Left lung (tissue), 4 donors: ENCODE measurements at regions not wholly inside any gene's neighbourhood (a gene's known extent, or its start where the extent isn't known, plus 50 kb on each side); places are given as distances from the start of the nearest gene placed in this dataset.

Experiments used
- ATAC-seq: fragments of 200-7000 bp; cut with Tn5 transposase; one replicate; pipeline ENCODE4 v1.9.1; 2020; ENCODE audit warnings: moderate library complexity
- DNase-seq, 4 donors: peaks; one replicate each; pipeline ENCODE4 v3.0.0-alpha.2; 2013 to 2020
- H3K27ac ChIP-seq, 2 donors: fragments of 200-600 bp; sonication (generic) in 1 of 2; one replicate each; pipeline versions ENCODE4 v1.5.0 to v1.8.0; 2020 to 2021
- H3K27me3 ChIP-seq, 2 donors: fragments of 200-600 bp; sonication (generic) in 1 of 2; one replicate each; pipeline versions ENCODE4 v1.5.0 to v1.8.0; 2020 to 2021
- H3K36me3 ChIP-seq, 2 donors: fragments of 200-600 bp; sonication (generic) in 1 of 2; one replicate each; pipeline versions ENCODE4 v1.5.0 to v1.8.0; 2020 to 2021
- H3K4me1 ChIP-seq, 2 donors: fragments of 200-600 bp; one replicate each; pipeline ENCODE4 v1.8.0; 2021
- H3K4me3 ChIP-seq, 2 donors: fragments of 200-600 bp; sonication (generic) in 1 of 2; one replicate each; pipeline versions ENCODE4 v1.5.0 to v1.8.0; 2020 to 2021; ENCODE audit warnings: mild to moderate bottlenecking in 1 of 2
- H3K9me3 ChIP-seq, 2 donors: fragments of 200-600 bp; sonication (generic) in 1 of 2; one replicate each; pipeline versions ENCODE4 v1.5.0 to v1.8.0; 2020 to 2021
- CTCF ChIP-seq, 2 donors: fragments of 200-600 bp; sonication (generic) in 1 of 2; IDR thresholded peaks; one replicate each; pipeline versions ENCODE4 v1.5.0 to v1.8.0; 2021; ENCODE audit warnings: antibody characterized with exemption in 2 of 2
- intact Hi-C, 2 donors: fragments of 100-400 bp; cut with DNase I; formaldehyde crosslinking; loops; one replicate each; pipeline versions ENCODE4 v1.11.2 to v1.14.2; 2022
- donor health status: DM: no; HTN: yes; CAD: no.
- donor health status: DM: no; HTN: no; CAD: no.

GRCh38 chr5:29949301-29949872 is 1244.1 kb upstream of the CDH6 start:
- Histone ChIP-seq H3K27me3 (no peaks in the 10 kb centered on the region), H3K4me3 (no peak overlapping the region), H3K9me3 (no peaks in the 10 kb centered on the region), H3K27ac (no peak overlapping the region), H3K36me3 (no peaks in the 10 kb centered on the region), H3K4me1 (no peaks in the 10 kb centered on the region)
- intact Hi-C loops, result no loop called here
- ATAC-seq, result no peak
- peak in 1 of 4 donors; percentile 4 for DNase-seq
- no peak for TF ChIP-seq CTCF (IDR thresholded peaks at IDR 0.05)

GRCh38 chr5:29944327-29944726 is 1249.2 kb upstream of the CDH6 start:
- intact Hi-C loops, result no loop called here

GRCh38 chr5:29942089-29942488 is 1251.4 kb upstream of the CDH6 start:
- no peaks in the 10 kb centered on the region for H3K9me3 ChIP-seq
- H3K27ac ChIP-seq, result no peak overlapping the region
- H3K4me1 ChIP-seq, result no peaks in the 10 kb centered on the region
- no peak overlapping the region for H3K4me3 ChIP-seq
- intact Hi-C loops, result no loop called here
- DNase-seq, result no peak
- no peak for ATAC-seq
- no peaks in the 10 kb centered on the region for H3K27me3 ChIP-seq
- H3K36me3 ChIP-seq, result no peaks in the 10 kb centered on the region
- no peak for TF ChIP-seq CTCF (IDR thresholded peaks at IDR 0.05)

More at GRCh38 chr5:29944327-29944726, 1249.2 kb upstream of the CDH6 start:
- Histone ChIP-seq H3K27ac (no peak overlapping the region), H3K36me3 (no peaks in the 10 kb centered on the region), H3K4me1 (no peaks in the 10 kb centered on the region), H3K9me3 (no peaks in the 10 kb centered on the region), H3K27me3 (no peaks in the 10 kb centered on the region), H3K4me3 (no peak overlapping the region)
- TF ChIP-seq CTCF (IDR thresholded peaks at IDR 0.05), result no peak
- no peak for DNase-seq
- no peak for ATAC-seq

GRCh38 chr5:29939988-29940387 is 1253.5 kb upstream of the CDH6 start:
- Histone ChIP-seq H3K4me1 (no peaks in the 10 kb centered on the region), H3K27me3 (no peaks in the 10 kb centered on the region), H3K27ac (no peak overlapping the region), H3K36me3 (no peaks in the 10 kb centered on the region), H3K9me3 (no peaks in the 10 kb centered on the region), H3K4me3 (no peak overlapping the region)
- intact Hi-C loops, result no loop called here
- DNase-seq, result no peak
- ATAC-seq, result no peak
- TF ChIP-seq CTCF (IDR thresholded peaks at IDR 0.05), result no peak

GRCh38 chr5:29935371-29935770 is 1258.1 kb upstream of the CDH6 start:
- intact Hi-C loops, result no loop called here
- no peak for TF ChIP-seq CTCF (IDR thresholded peaks at IDR 0.05)
- Histone ChIP-seq H3K27ac (no peak overlapping the region), H3K4me1 (no peaks in the 10 kb centered on the region), H3K4me3 (no peak overlapping the region), H3K9me3 (no peaks in the 10 kb centered on the region), H3K36me3 (no peaks in the 10 kb centered on the region), H3K27me3 (no peaks in the 10 kb centered on the region)
- no peak for DNase-seq
- no peak for ATAC-seq
